Kidney (tissue), 13 donors: ENCODE measurements at regions not wholly inside any gene's neighbourhood (a gene's known extent, or its start where the extent isn't known, plus 50 kb on each side); places are given as distances from the start of the nearest gene placed in this dataset.

ENCODE experiments used
- DNase-seq, 5 donors: peaks; one replicate each; pipeline ENCODE4 v3.0.0-alpha.2; 2013 to 2020
- FAIRE-seq: peaks from 2 replicates; lab custom pipeline; 2012; peaks lifted over from hg19 to GRCh38; lab: Jason Lieb, UNC
- H3K27ac ChIP-seq, 2 donors: one replicate each; pipeline ENCODE4 v1.7.0; 2013; ENCODE audit warnings: low read depth in 2 of 2, low read length in 2 of 2, inconsistent platforms in 1 of 2
- H3K27me3 ChIP-seq: one replicate; pipeline ENCODE4 v1.7.1; 2013; ENCODE audit warnings: low read length, inconsistent platforms; ENCODE audit not compliant: control insufficient read depth, insufficient read depth
- H3K36me3 ChIP-seq, 3 donors: one replicate each; pipeline versions ENCODE4 v1.7.0 to v1.7.1; 2013; ENCODE audit warnings: low read length in 3 of 3, control low read depth in 1 of 3, inconsistent platforms in 1 of 3; ENCODE audit not compliant: insufficient read depth in 3 of 3, control insufficient read depth in 2 of 3
- H3K4me1 ChIP-seq, 3 donors: one replicate each; pipeline versions ENCODE4 v1.7.0 to v1.7.1; 2013; ENCODE audit warnings: low read length in 3 of 3, inconsistent platforms in 1 of 3, low read depth in 1 of 3; ENCODE audit not compliant: control insufficient read depth in 2 of 3, insufficient read depth in 2 of 3
- H3K4me3 ChIP-seq, 3 donors: one replicate each; pipeline versions ENCODE4 v1.7.0 to v1.8.1; 2013; ENCODE audit warnings: low read length in 3 of 3, control low read depth in 1 of 3, inconsistent platforms in 1 of 3
- H3K9ac ChIP-seq, 3 donors: one replicate each; pipeline versions ENCODE4 v1.7.0 to v1.7.1; 2013; ENCODE audit warnings: low read length in 3 of 3, control low read depth in 1 of 3, inconsistent platforms in 1 of 3
- H3K9me3 ChIP-seq, 3 donors: one replicate each; pipeline versions ENCODE4 v1.7.0 to v1.7.1; 2013; ENCODE audit warnings: low read length in 3 of 3, control low read depth in 1 of 3, inconsistent platforms in 1 of 3; ENCODE audit not compliant: control insufficient read depth in 2 of 3, insufficient read depth in 1 of 3
- CTCF ChIP-seq: IDR thresholded peaks from 3 replicates; pipeline ENCODE4 v1.5.1; 2012; ENCODE audit warnings: mild to moderate bottlenecking, moderate library complexity, borderline replicate concordance; ENCODE audit not compliant: insufficient read depth; ENCODE audit errors: extremely low read depth
- intact Hi-C: fragments of 100-400 bp; cut with DNase I; formaldehyde crosslinking; loops from one replicate; pipeline ENCODE4 v1.11.1; 2022
- donor health status: control.
- donor health status: control.
- donor health status: control.
- donor health status: control.
- donor health status: control.
- donor health status: DM: yes; HTN: yes; CAD: no.
- donor health status: Normal renal cell carcinoma (clear cell type).

- H3K36me3 ChIP-seq, result no peaks in the 10 kb centered on the region
- no peak overlapping the region for H3K27ac ChIP-seq
- intact Hi-C loops, result no loop called here
- no peak overlapping the region for H3K9ac ChIP-seq
- no peak for TF ChIP-seq CTCF
- DNase-seq (no peak), FAIRE-seq (no peak)
- H3K4me1 ChIP-seq, result no peaks in the 10 kb centered on the region
- no peaks in the 10 kb centered on the region for H3K27me3 ChIP-seq
- H3K4me3 ChIP-seq, result no peak overlapping the region
- H3K9me3 ChIP-seq, result no peaks in the 10 kb centered on the region
Observed at GRCh38 chr14:86641310-86641709, 1111.4 kb downstream of the FLRT2 start.

- Histone ChIP-seq H3K9me3 (no peaks in the 10 kb centered on the region), H3K4me3 (no peak overlapping the region), H3K36me3 (no peaks in the 10 kb centered on the region), H3K9ac (no peak overlapping the region), H3K4me1 (no peaks in the 10 kb centered on the region), H3K27me3 (no peaks in the 10 kb centered on the region), H3K27ac (no peak overlapping the region)
- intact Hi-C loops, result no loop called here
- FAIRE-seq (no peak), DNase-seq (no peak)
- TF ChIP-seq CTCF, result no peak
Observed at GRCh38 chr14:86640288-86640687, 1110.3 kb downstream of the FLRT2 start.

- intact Hi-C loops, result no loop called here
Observed at GRCh38 chr14:86639666-86640065, 1109.7 kb downstream of the FLRT2 start.

More at GRCh38 chr14:86639666-86640065, 1109.7 kb downstream of the FLRT2 start:
- DNase-seq (no peak), FAIRE-seq (no peak)
- H3K9me3 ChIP-seq, result no peaks in the 10 kb centered on the region
- TF ChIP-seq CTCF, result no peak
- no peaks in the 10 kb centered on the region for H3K27me3 ChIP-seq
- no peak overlapping the region for H3K27ac ChIP-seq
- no peaks in the 10 kb centered on the region for H3K4me1 ChIP-seq
- no peak overlapping the region for H3K9ac ChIP-seq
- no peak overlapping the region for H3K4me3 ChIP-seq
- no peaks in the 10 kb centered on the region for H3K36me3 ChIP-seq
